GM12892 (cell line): ENCODE measurements at regions not wholly inside any gene's neighbourhood (a gene's known extent, or its start where the extent isn't known, plus 50 kb on each side); places are given as distances from the start of the nearest gene placed in this dataset.

Experiments used
- POLR2A ChIP-seq: IDR thresholded peaks from 2 replicates; pipeline ENCODE4 v1.6.1; 2011; ENCODE audit warnings: low read depth, low read length, control low read depth
- POLR2AphosphoS5 ChIP-seq: IDR thresholded peaks from 2 replicates; pipeline ENCODE4 v1.6.1; 2011; ENCODE audit warnings: low read depth, low read length, control low read depth

- TF ChIP-seq POLR2A (no peak), POLR2AphosphoS5 (no peak)
Observed at GRCh38 chr5:26419987-26420386, 618.4 kb downstream of the CDH9 start.
